Endodermal cell (in vitro differentiated cells): ENCODE measurements at regions not wholly inside any gene's neighbourhood (a gene's known extent, or its start where the extent isn't known, plus 50 kb on each side); places are given as distances from the start of the nearest gene placed in this dataset.

Experiments
- DNase-seq: peaks from one replicate; pipeline ENCODE4 v3.0.0-alpha.2; 2017
- H3K27ac ChIP-seq: 2 replicates; pipeline ENCODE4 v1.5.1; 2013; ENCODE audit warnings: mild to moderate bottlenecking, low read depth, low read length, moderate library complexity
- H3K27me3 ChIP-seq: 2 replicates; pipeline ENCODE4 v1.6.1; 2013; ENCODE audit warnings: mild to moderate bottlenecking, low read length, moderate library complexity; ENCODE audit not compliant: insufficient read depth, control insufficient read depth, poor library complexity, severe bottlenecking
- H3K36me3 ChIP-seq: 2 replicates; pipeline ENCODE4 v1.7.0; 2013; ENCODE audit warnings: mild to moderate bottlenecking, low read length, moderate library complexity; ENCODE audit not compliant: control insufficient read depth, insufficient read depth
- H3K4me1 ChIP-seq: one replicate; pipeline ENCODE4 v1.7.0; 2013; ENCODE audit warnings: low read length; ENCODE audit not compliant: control insufficient read depth, insufficient read depth
- H3K4me3 ChIP-seq: 2 replicates; pipeline ENCODE4 v1.5.1; 2013; ENCODE audit warnings: mild to moderate bottlenecking, low read length, moderate library complexity
- H3K9ac ChIP-seq: 2 replicates; pipeline ENCODE4 v1.6.1; 2013; ENCODE audit warnings: mild to moderate bottlenecking, low read length, moderate library complexity; ENCODE audit not compliant: poor library complexity, severe bottlenecking; ENCODE audit errors: extremely low read depth
- H3K9me3 ChIP-seq: 2 replicates; pipeline ENCODE4 v1.6.1; 2013; ENCODE audit warnings: mild to moderate bottlenecking, low read length, moderate library complexity; ENCODE audit not compliant: control insufficient read depth
- H3K27ac Mint-ChIP-seq: 2 replicates; pipeline ENCODE4 v1.8.0; 2020; ENCODE audit warnings: mixed read lengths
- H3K27me3 Mint-ChIP-seq: 2 replicates; pipeline ENCODE4 v1.8.0; 2021; ENCODE audit warnings: mild to moderate bottlenecking, mixed read lengths; ENCODE audit not compliant: insufficient read depth
- H3K36me3 Mint-ChIP-seq: 2 replicates; pipeline ENCODE4 v1.8.0; 2020; ENCODE audit warnings: low read depth, mixed read lengths
- H3K4me1 Mint-ChIP-seq: 2 replicates; pipeline ENCODE4 v1.8.0; 2020; ENCODE audit warnings: mixed read lengths
- H3K4me3 Mint-ChIP-seq: 2 replicates; pipeline ENCODE4 v1.8.0; 2020; ENCODE audit warnings: mild to moderate bottlenecking, moderate library complexity, mixed read lengths
- H3K9me3 Mint-ChIP-seq: 2 replicates; pipeline ENCODE4 v1.8.0; 2020; ENCODE audit warnings: mild to moderate bottlenecking, mixed read lengths
- WGBS, 2 experiments: methylation state at CpG; one replicate each; pipeline versions ENCODE4 v1.1.5 to v1.1.7; 2013; ENCODE audit warnings: missing lambda C conversion rate in 2 of 2, mixed read lengths in 1 of 2; ENCODE audit not compliant: insufficient coverage in 1 of 2, insufficient read length in 1 of 2; 5-methylcytosine and 5-hydroxymethylcytosine counted together
- TF ChIP-seq, protein P1 (sequence below): fragments of 200-600 bp; sonication (generic); conservative IDR thresholded peaks from 2 replicates; pipeline ENCODE4 v1.5.0; 2021; ENCODE audit warnings: antibody characterized with exemption, mild to moderate bottlenecking

DNA sequence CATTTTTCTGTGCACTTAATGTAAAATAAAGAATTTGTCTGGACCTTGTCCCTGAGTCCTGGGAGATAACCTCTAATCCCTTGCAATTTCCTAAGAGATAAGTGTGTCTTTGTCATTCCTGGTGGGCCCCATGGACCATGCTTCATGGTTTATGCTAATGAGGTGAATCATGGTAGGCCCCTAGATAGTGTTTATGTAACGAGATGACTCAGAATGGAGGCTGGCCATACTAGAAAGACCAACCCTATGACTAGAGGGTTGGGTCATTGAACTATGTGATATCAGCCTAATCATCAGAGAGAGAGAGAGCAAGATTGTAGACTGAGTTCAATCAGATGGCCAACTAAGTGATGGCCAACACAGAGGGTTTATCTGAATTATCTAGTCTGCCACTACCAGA, 64.2 kb upstream of the NHSL2 start:
- H3K4me1 Mint-ChIP-seq: no peaks in the 10 kb centered on the region
- H3K9me3 Mint-ChIP-seq: peaks cover 70% of the 10 kb centered on the region
- no peak overlapping the region for H3K27ac ChIP-seq
- 80 to 100% methylated on average over 1 of the region's 1 CpG for WGBS, 2 experiments
- peaks cover 32% of the 10 kb centered on the region for H3K27me3 ChIP-seq
- no peak overlapping the region for H3K9ac ChIP-seq
- H3K9me3 ChIP-seq: peaks cover 8% of the 10 kb centered on the region
- TF ChIP-seq, protein P1, sequence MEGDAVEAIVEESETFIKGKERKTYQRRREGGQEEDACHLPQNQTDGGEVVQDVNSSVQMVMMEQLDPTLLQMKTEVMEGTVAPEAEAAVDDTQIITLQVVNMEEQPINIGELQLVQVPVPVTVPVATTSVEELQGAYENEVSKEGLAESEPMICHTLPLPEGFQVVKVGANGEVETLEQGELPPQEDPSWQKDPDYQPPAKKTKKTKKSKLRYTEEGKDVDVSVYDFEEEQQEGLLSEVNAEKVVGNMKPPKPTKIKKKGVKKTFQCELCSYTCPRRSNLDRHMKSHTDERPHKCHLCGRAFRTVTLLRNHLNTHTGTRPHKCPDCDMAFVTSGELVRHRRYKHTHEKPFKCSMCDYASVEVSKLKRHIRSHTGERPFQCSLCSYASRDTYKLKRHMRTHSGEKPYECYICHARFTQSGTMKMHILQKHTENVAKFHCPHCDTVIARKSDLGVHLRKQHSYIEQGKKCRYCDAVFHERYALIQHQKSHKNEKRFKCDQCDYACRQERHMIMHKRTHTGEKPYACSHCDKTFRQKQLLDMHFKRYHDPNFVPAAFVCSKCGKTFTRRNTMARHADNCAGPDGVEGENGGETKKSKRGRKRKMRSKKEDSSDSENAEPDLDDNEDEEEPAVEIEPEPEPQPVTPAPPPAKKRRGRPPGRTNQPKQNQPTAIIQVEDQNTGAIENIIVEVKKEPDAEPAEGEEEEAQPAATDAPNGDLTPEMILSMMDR: no peak
- no peaks in the 10 kb centered on the region for H3K36me3 ChIP-seq
- H3K4me3 ChIP-seq: no peak overlapping the region
- no peak for DNase-seq
- no peaks in the 10 kb centered on the region for H3K36me3 Mint-ChIP-seq
- no peaks in the 10 kb centered on the region for H3K4me1 ChIP-seq
- no peak overlapping the region for H3K27ac Mint-ChIP-seq
- H3K4me3 Mint-ChIP-seq: no peak overlapping the region
- peaks cover 50% of the 10 kb centered on the region for H3K27me3 Mint-ChIP-seq

DNA sequence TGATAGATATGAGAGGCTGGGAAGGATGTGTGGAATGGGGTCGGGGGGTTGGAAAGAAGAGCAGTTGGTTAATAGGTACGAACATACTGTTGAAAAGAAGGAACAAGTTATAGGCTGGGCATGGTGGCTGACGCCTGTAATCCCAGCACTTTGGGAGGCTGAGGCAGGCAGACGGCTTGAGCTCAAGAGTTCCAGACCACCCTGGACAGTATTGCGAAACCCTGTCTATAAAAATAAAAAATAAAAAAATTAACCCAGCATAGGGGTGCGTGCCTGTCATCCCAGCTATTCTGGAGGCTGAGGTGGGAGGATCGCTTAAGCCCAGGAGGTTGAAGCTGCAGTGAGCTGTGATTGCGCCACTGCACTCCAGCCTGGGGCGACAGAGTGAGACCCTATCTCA, 58.5 kb upstream of the NHSL2 start:
- Mint-ChIP-seq H3K27me3 (peaks cover 69% of the 10 kb centered on the region), H3K36me3 (no peaks in the 10 kb centered on the region), H3K4me1 (no peaks in the 10 kb centered on the region), H3K9me3 (peaks cover 67% of the 10 kb centered on the region), H3K27ac (no peak overlapping the region), H3K4me3 (no peak overlapping the region)
- H3K36me3 ChIP-seq: no peaks in the 10 kb centered on the region
- DNase-seq: no peak
- H3K27ac ChIP-seq: no peak overlapping the region
- H3K4me1 ChIP-seq: no peaks in the 10 kb centered on the region
- TF ChIP-seq, protein P1: no peak
- WGBS, 2 experiments: 84% methylated on average over 5 of the region's 9 CpGs; no CpG with 5 or more reads in 1 of the 2 experiments
- H3K9me3 ChIP-seq: peaks cover 5% of the 10 kb centered on the region
- no peak overlapping the region for H3K9ac ChIP-seq
- H3K27me3 ChIP-seq: peaks cover 32% of the 10 kb centered on the region
- H3K4me3 ChIP-seq: no peak overlapping the region

DNA sequence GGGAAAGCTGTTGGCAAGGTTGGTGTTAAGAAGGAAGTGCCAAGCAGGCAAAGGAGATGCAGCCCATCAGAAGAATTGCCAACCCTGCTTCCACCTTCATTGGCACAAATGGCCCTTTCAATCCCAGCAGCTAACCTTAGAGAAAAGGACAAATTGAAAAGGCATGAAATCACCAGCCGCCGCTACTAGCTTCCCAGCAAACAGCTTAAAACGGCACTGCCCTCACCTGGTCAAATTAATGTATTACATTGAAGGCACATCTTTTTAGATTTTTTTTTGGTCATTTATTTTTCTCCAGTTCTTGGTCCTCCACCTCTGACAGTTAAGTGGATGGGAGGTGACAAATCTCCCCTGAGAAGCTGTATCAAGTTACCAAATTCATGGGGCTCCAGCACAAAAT, 51.0 kb upstream of the NHSL2 start:
- Histone ChIP-seq H3K4me3 (no peak overlapping the region), H3K36me3 (no peaks in the 10 kb centered on the region), H3K9me3 (no peaks in the 10 kb centered on the region), H3K4me1 (no peaks in the 10 kb centered on the region), H3K9ac (no peak overlapping the region), H3K27me3 (no peaks in the 10 kb centered on the region), H3K27ac (no peak overlapping the region)
- WGBS, 2 experiments: 0% methylated on average over 3 of the region's 3 CpGs; no CpG with 5 or more reads in 1 of the 2 experiments
- Mint-ChIP-seq H3K27ac (no peak overlapping the region), H3K9me3 (peaks cover 74% of the 10 kb centered on the region), H3K36me3 (no peaks in the 10 kb centered on the region), H3K4me3 (no peak overlapping the region), H3K4me1 (no peaks in the 10 kb centered on the region), H3K27me3 (peaks cover 30% of the 10 kb centered on the region)
- TF ChIP-seq, protein P1: peak; percentile 71
- DNase-seq: peak; percentile 67
